OCI-LY7 (cell line): ENCODE measurements at regions not wholly inside any gene's neighbourhood (a gene's known extent, or its start where the extent isn't known, plus 50 kb on each side); places are given as distances from the start of the nearest gene placed in this dataset.

ENCODE experiments used
- BruUV-seq: library from RNA; stranded (reverse); fragments of 400-500 nt; replicated peaks from 2 replicates; lab custom pipeline; 2021; lab: Mats Ljungman, UMichigan
- CTCF ChIA-PET: fragments of 300-600 bp; sonication (Branson Sonifier 250); formaldehyde crosslinking; loops from one replicate; lab custom pipeline; 2022; ENCODE audit warnings: antibody characterized with exemption; ENCODE audit not compliant: unreplicated experiment; lab: Charles Lee
- POLR2A ChIA-PET: fragments of 300-600 bp; sonication (Branson Sonifier 250); formaldehyde crosslinking; loops from one replicate; lab custom pipeline; 2022; ENCODE audit warnings: antibody characterized with exemption; lab: Charles Lee
- DNase-seq: peaks from one replicate; pipeline ENCODE4 v3.0.0-alpha.2; 2015; ENCODE audit warnings: low spot score
- H2AFZ ChIP-seq: fragments of 200-600 bp; sonication (generic), shearing (Covaris generic); 2 replicates; pipeline ENCODE4 v1.6.1; 2014; ENCODE audit warnings: mild to moderate bottlenecking, antibody characterized with exemption, low read length, moderate library complexity
- H3K27ac ChIP-seq: fragments of 200-600 bp; sonication (generic); 2 replicates; pipeline ENCODE4 v1.5.1; 2014; ENCODE audit warnings: mixed run types, low read depth, mild to moderate bottlenecking, moderate library complexity, low read length, inconsistent platforms; ENCODE audit not compliant: poor library complexity, severe bottlenecking
- H3K36me3 ChIP-seq: fragments of 200-600 bp; sonication (generic); 2 replicates; pipeline ENCODE4 v1.6.1; 2014; ENCODE audit warnings: mild to moderate bottlenecking, antibody characterized with exemption, low read length, moderate library complexity, mixed read lengths; ENCODE audit not compliant: insufficient read depth
- H3K4me1 ChIP-seq: fragments of 200-600 bp; sonication (generic); 2 replicates; pipeline ENCODE4 v1.5.1; 2014; ENCODE audit warnings: mild to moderate bottlenecking, low read length; ENCODE audit not compliant: insufficient read depth, poor library complexity, severe bottlenecking
- H3K4me2 ChIP-seq: fragments of 200-600 bp; sonication (generic); 2 replicates; pipeline ENCODE4 v1.6.1; 2014; ENCODE audit warnings: mild to moderate bottlenecking, low read length
- H3K4me3 ChIP-seq: fragments of 200-600 bp; sonication (generic); 2 replicates; pipeline ENCODE4 v1.5.1; 2014; ENCODE audit warnings: mild to moderate bottlenecking, low read depth, low read length; ENCODE audit not compliant: poor library complexity, severe bottlenecking
- H3K79me2 ChIP-seq: fragments of 200-600 bp; sonication (generic); 2 replicates; pipeline ENCODE4 v1.6.1; 2016; ENCODE audit warnings: low read depth, mild to moderate bottlenecking, low read length, moderate library complexity, mixed read lengths; ENCODE audit not compliant: insufficient read depth
- H3K9me2 ChIP-seq: fragments of 200-600 bp; sonication (generic); 2 replicates; pipeline ENCODE4 v1.6.1; 2016; ENCODE audit warnings: mild to moderate bottlenecking, low read length, mixed read lengths; ENCODE audit not compliant: insufficient read depth
- H3K9me3 ChIP-seq: fragments of 200-600 bp; sonication (generic); 2 replicates; pipeline ENCODE4 v1.6.1; 2014; ENCODE audit warnings: mild to moderate bottlenecking, mixed run types, low read length, mixed read lengths
- H4K20me1 ChIP-seq: fragments of 200-600 bp; sonication (generic); 2 replicates; pipeline ENCODE4 v1.6.1; 2014; ENCODE audit warnings: mild to moderate bottlenecking, antibody characterized with exemption, low read length, moderate library complexity, mixed read lengths; ENCODE audit not compliant: insufficient read depth
- EZH2phosphoT487 ChIP-seq: fragments of 200-600 bp; sonication (generic); IDR thresholded peaks from 2 replicates; pipeline ENCODE4 v1.6.1; 2018; ENCODE audit warnings: low read depth, borderline replicate concordance, mild to moderate bottlenecking, mixed run types, antibody characterized with exemption, low read length, moderate library complexity, mixed read lengths
- intact Hi-C: fragments of 100-400 bp; cut with micrococcal nuclease; formaldehyde crosslinking; loops from one replicate; pipeline ENCODE4 v1.10.0; 2022; ENCODE audit not compliant: unreplicated experiment
- TF ChIP-seq, protein P1 (sequence below): fragments of 200-600 bp; sonication (generic); conservative IDR thresholded peaks from 2 replicates; pipeline ENCODE4 v1.5.1; 2014; ENCODE audit warnings: mild to moderate bottlenecking, antibody characterized with exemption, low read length, moderate library complexity, mixed read lengths

DNA sequence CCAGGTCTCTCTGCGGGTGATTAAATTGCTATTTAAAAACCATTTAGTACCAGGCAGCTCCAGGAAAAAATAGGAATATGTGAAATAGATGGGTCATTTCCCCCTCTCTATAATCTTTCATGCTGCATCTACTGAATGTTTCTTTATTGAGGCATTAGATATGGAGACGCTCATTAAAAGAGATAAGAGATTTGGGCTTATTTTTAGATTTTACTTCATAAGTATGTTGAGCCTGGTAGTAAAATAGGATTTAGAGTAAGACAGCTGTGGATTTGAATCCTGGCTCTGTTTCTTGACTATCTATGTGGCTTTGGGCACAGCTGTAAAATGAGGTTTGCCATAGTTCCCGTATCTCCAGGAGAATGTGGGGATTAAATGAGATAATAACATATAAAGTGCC lies 451.0 kb upstream of the GRIA1 start:
- Histone ChIP-seq H3K27ac (no peak overlapping the region), H3K4me3 (no peak overlapping the region), H3K4me2 (no peak overlapping the region), H3K79me2 (no peaks in the 10 kb centered on the region), H3K36me3 (no peaks in the 10 kb centered on the region), H3K4me1 (no peaks in the 10 kb centered on the region), H3K9me2 (no peaks in the 10 kb centered on the region), H2AFZ (no peak overlapping the region), H4K20me1 (no peaks in the 10 kb centered on the region), H3K9me3 (no peaks in the 10 kb centered on the region)
- intact Hi-C loops: no loop called here
- ChIA-PET CTCF (no interaction called here), POLR2A (interaction anchor here (0.6 kb wide), 1 partner anchor 396 kb away, joined by 3 read pairs; no protein-coding TSS in a partner anchor)
- no peak for TF ChIP-seq EZH2phosphoT487
- TF ChIP-seq, protein P1, sequence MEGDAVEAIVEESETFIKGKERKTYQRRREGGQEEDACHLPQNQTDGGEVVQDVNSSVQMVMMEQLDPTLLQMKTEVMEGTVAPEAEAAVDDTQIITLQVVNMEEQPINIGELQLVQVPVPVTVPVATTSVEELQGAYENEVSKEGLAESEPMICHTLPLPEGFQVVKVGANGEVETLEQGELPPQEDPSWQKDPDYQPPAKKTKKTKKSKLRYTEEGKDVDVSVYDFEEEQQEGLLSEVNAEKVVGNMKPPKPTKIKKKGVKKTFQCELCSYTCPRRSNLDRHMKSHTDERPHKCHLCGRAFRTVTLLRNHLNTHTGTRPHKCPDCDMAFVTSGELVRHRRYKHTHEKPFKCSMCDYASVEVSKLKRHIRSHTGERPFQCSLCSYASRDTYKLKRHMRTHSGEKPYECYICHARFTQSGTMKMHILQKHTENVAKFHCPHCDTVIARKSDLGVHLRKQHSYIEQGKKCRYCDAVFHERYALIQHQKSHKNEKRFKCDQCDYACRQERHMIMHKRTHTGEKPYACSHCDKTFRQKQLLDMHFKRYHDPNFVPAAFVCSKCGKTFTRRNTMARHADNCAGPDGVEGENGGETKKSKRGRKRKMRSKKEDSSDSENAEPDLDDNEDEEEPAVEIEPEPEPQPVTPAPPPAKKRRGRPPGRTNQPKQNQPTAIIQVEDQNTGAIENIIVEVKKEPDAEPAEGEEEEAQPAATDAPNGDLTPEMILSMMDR: no peak
- DNase-seq: no peak
- BruUV-seq: no TSS peak

DNA sequence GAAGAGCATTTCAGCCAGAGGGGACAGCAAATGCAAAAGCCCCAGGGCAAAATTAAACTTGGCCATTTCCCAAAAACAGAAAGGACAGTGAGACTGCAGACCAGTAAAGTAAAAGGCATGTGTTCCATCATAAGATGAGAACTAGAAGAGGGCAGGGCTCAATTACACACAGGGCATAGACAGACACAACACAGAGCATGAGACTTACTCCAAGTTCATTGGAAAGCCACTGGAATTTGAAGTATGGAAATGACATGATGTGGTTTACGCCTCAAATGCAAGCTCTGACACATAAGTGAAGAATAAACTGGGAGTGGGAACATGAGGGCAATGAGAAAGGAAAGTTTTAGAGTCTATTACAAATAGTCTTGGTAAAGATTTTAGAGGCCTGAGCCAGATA lies 446.6 kb upstream of the GRIA1 start:
- no peaks in the 10 kb centered on the region for H3K9me3 ChIP-seq
- no peaks in the 10 kb centered on the region for H3K79me2 ChIP-seq
- BruUV-seq: no TSS peak
- POLR2A ChIA-PET: interaction anchor here (1.5 kb wide), 1 partner anchor 10 kb away, joined by 5 read pairs; no protein-coding TSS in a partner anchor
- H3K36me3 ChIP-seq: no peaks in the 10 kb centered on the region
- intact Hi-C loops: no loop called here
- CTCF ChIA-PET: no interaction called here
- H3K9me2 ChIP-seq: no peaks in the 10 kb centered on the region
- no peak overlapping the region for H3K27ac ChIP-seq
- no peaks in the 10 kb centered on the region for H4K20me1 ChIP-seq
- no peak overlapping the region for H2AFZ ChIP-seq
- H3K4me2 ChIP-seq: no peak overlapping the region
- no peaks in the 10 kb centered on the region for H3K4me1 ChIP-seq
- H3K4me3 ChIP-seq: no peak overlapping the region
- TF ChIP-seq, protein P1: no peak
- no peak for TF ChIP-seq EZH2phosphoT487
- DNase-seq: no peak

DNA sequence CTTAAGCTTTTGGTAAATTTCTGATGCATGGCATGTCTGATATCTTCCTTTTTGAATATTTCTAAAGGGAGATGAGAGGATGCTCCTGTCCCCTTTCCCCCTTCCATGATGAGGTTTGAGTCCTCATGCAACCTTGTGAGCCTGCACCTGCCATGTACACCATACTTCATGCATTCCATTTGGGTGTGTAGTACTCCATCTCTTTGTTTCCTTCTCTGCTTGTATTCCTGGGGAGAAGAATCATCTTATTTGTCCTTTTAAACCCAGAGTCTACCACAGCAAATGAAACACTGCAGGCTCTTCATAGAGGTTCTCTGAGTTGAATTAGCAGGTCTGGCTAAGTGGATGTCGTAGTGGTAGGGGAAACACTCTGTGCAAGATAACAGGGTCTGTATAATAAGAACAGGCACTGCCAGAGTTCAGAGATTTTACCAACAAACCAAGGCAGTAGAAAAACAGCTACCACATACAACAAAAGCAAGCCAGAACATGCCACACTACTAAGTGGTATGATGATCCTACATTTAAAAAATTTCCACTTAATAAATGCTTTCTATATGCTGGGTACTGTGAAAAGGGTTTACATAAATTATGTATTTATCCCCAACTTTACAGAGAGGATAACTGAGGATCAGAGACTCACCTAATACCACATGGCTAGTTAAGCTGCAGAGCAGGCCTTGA lies 439.8 kb upstream of the GRIA1 start:
- intact Hi-C loops: no loop called here
- H3K9me3 ChIP-seq: no peaks in the 10 kb centered on the region
- CTCF ChIA-PET: no interaction called here
- no peaks in the 10 kb centered on the region for H3K36me3 ChIP-seq
- POLR2A ChIA-PET: interaction anchor here (0.6 kb wide), 1 partner anchor 37 kb away, joined by 4 read pairs; no protein-coding TSS in a partner anchor
- no peaks in the 10 kb centered on the region for H4K20me1 ChIP-seq
- no peak overlapping the region for H3K27ac ChIP-seq
- BruUV-seq: no TSS peak
- H3K4me3 ChIP-seq: no peak overlapping the region
- no peak for DNase-seq
- H2AFZ ChIP-seq: no peak overlapping the region
- H3K79me2 ChIP-seq: no peaks in the 10 kb centered on the region
- no peak for TF ChIP-seq EZH2phosphoT487
- TF ChIP-seq, protein P1: no peak
- no peak overlapping the region for H3K4me2 ChIP-seq
- no peaks in the 10 kb centered on the region for H3K9me2 ChIP-seq
- no peaks in the 10 kb centered on the region for H3K4me1 ChIP-seq
